Testis (tissue), 2 donors: ENCODE measurements at regions not wholly inside any gene's neighbourhood (a gene's known extent, or its start where the extent isn't known, plus 50 kb on each side); places are given as distances from the start of the nearest gene placed in this dataset.

Source experiments
- DNase-seq: peaks from one replicate; pipeline ENCODE4 v3.0.0-alpha.2; 2019
- H3K27ac ChIP-seq, 2 donors: fragments of 200-600 bp; sonication (generic); one replicate each; pipeline ENCODE4 v1.5.1; 2019
- H3K27me3 ChIP-seq: fragments of 200-600 bp; sonication (generic); one replicate; pipeline ENCODE4 v1.5.1; 2019
- H3K36me3 ChIP-seq: fragments of 200-600 bp; sonication (generic); one replicate; pipeline ENCODE4 v1.5.1; 2017; ENCODE audit warnings: low read depth; ENCODE audit errors: missing control alignments
- H3K4me1 ChIP-seq: fragments of 200-600 bp; sonication (generic); one replicate; pipeline ENCODE4 v1.5.1; 2019
- H3K4me3 ChIP-seq, 2 donors: fragments of 200-600 bp; sonication (generic); one replicate each; pipeline ENCODE4 v1.5.1; 2017 to 2019
- H3K9me3 ChIP-seq: fragments of 200-600 bp; sonication (generic); one replicate; pipeline ENCODE4 v1.5.1; 2017
- POLR2A ChIP-seq: fragments of 450-650 bp; IDR thresholded peaks from one replicate; pipeline ENCODE4 v1.6.1; 2017; ENCODE audit warnings: antibody characterized with exemption, mild to moderate bottlenecking, moderate library complexity
- WGBS, 2 donors: methylation state at CpG; one replicate each; pipeline ENCODE4 v1.1.5; 2018; 5-methylcytosine and 5-hydroxymethylcytosine counted together
- intact Hi-C: fragments of 100-400 bp; cut with DNase I; formaldehyde crosslinking; loops from one replicate; pipeline ENCODE4 v1.15.1; 2023; ENCODE audit warnings: low total_unique reads
- TF ChIP-seq, protein P1 (sequence below), 3 experiments: fragments of 450-650 bp in 2 of 3; fragments of 200-600 bp in 1 of 3; sonication (generic) in 1 of 3; IDR thresholded peaks; one replicate each; pipeline ENCODE4 v1.5.1; 2016 to 2019; ENCODE audit warnings: antibody characterized with exemption in 3 of 3, mild to moderate bottlenecking in 2 of 3, moderate library complexity in 1 of 3

DNA sequence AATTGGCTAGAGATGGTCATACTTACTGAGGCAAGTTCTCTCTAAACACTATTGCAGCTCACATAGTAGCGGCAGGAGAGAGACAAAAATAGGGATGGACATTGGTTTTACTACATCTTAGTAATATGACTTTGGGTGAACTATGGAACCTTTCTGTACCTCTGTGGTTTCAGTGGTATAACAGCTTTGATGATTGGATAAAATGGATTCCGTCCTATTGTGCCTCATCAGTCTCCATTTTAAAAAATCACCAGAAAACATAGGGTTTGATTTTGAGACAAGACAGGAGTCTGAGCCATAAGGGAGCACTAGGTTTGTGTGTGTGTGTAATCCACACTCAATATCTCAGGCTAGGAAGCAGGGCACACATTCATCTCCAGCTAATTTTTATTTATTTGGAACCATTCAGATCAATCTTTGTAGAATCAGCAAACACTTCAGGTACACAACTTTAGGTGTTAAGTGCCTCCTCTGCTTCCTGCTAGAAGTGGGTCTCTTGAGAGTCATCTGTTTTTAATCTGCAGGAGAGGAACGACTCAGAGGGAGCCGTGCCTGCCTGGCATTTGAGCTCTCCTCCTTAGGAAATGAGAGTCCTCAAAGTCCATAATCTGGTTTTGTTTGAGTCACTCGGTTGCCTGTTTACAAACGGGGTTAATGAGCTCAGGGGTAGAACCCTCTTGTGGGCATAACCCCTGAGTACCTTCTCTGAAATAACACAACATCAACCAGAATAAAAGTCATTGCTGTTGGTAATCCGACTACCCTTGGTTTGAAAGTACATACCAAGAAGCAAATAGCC lies 238.5 kb upstream of the BOD1L1 start:
- DNase-seq, result no peak
- no peak for TF ChIP-seq POLR2A
- TF ChIP-seq, protein P1, sequence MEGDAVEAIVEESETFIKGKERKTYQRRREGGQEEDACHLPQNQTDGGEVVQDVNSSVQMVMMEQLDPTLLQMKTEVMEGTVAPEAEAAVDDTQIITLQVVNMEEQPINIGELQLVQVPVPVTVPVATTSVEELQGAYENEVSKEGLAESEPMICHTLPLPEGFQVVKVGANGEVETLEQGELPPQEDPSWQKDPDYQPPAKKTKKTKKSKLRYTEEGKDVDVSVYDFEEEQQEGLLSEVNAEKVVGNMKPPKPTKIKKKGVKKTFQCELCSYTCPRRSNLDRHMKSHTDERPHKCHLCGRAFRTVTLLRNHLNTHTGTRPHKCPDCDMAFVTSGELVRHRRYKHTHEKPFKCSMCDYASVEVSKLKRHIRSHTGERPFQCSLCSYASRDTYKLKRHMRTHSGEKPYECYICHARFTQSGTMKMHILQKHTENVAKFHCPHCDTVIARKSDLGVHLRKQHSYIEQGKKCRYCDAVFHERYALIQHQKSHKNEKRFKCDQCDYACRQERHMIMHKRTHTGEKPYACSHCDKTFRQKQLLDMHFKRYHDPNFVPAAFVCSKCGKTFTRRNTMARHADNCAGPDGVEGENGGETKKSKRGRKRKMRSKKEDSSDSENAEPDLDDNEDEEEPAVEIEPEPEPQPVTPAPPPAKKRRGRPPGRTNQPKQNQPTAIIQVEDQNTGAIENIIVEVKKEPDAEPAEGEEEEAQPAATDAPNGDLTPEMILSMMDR (IDR thresholded peaks at IDR 0.05), result no peak
- H3K27ac ChIP-seq, result no peak overlapping the region
- no peaks in the 10 kb centered on the region for H3K9me3 ChIP-seq
- H3K36me3 ChIP-seq, result no peaks in the 10 kb centered on the region
- 63 to 80% methylated on average over 7 of the region's 7 CpGs for WGBS, 2 donors
- H3K4me3 ChIP-seq, result no peak overlapping the region
- intact Hi-C loops, result no loop called here
- no peaks in the 10 kb centered on the region for H3K4me1 ChIP-seq
- no peaks in the 10 kb centered on the region for H3K27me3 ChIP-seq

DNA sequence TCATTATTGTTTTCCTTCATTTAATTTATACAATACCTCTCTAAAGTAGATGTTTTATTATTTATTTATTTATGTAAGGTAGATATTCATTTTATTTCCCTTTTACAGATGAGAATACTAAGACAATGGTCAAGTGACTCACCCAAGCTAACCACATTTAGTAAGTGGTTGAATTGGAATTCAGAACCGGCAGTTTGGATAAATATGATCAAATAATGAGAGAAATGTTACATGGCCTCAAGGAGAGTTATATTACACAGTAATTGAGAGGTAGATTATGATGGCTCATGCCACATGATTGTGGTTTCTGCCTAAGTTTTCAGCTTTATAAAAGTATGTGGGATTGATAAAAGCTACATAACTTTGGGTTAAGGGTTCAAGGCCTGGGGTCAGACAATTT lies 239.4 kb upstream of the BOD1L1 start:
- H3K27me3 ChIP-seq, result no peaks in the 10 kb centered on the region
- no peaks in the 10 kb centered on the region for H3K36me3 ChIP-seq
- intact Hi-C loops, result no loop called here
- no peaks in the 10 kb centered on the region for H3K9me3 ChIP-seq
- TF ChIP-seq, protein P1 (IDR thresholded peaks at IDR 0.05), result no peak
- TF ChIP-seq POLR2A, result no peak
- H3K4me3 ChIP-seq, result no peak overlapping the region
- 0 to 98% methylated on average over 1 of the region's 1 CpG for WGBS, 2 donors
- H3K4me1 ChIP-seq, result no peaks in the 10 kb centered on the region
- no peak overlapping the region for H3K27ac ChIP-seq
- DNase-seq, result no peak

DNA sequence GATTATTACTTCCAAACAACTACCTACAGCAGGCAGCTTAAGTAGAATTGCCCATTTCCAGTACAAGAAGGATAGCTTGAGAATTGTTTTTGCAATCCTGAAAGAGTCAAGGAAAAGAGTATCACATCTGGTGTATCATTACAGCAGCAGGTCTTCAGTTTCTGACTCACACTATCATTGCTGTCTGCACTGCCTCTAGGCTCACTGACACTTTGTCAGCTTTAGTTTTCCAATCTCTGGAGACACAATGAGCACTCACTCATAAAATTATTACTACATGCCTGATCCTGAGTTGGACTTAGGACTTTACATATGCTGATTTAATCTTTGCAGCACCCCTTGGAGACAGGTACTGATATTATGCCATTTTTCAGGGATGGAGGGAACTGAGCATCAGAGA lies 244.6 kb upstream of the BOD1L1 start:
- intact Hi-C loops, result no loop called here
- H3K27me3 ChIP-seq, result no peaks in the 10 kb centered on the region
- no peak overlapping the region for H3K4me3 ChIP-seq
- no peaks in the 10 kb centered on the region for H3K9me3 ChIP-seq
- TF ChIP-seq, protein P1 (IDR thresholded peaks at IDR 0.05), result no peak
- no peak for TF ChIP-seq POLR2A
- H3K36me3 ChIP-seq, result no peaks in the 10 kb centered on the region
- H3K27ac ChIP-seq, result no peak overlapping the region
- no peak for DNase-seq
- H3K4me1 ChIP-seq, result no peaks in the 10 kb centered on the region

DNA sequence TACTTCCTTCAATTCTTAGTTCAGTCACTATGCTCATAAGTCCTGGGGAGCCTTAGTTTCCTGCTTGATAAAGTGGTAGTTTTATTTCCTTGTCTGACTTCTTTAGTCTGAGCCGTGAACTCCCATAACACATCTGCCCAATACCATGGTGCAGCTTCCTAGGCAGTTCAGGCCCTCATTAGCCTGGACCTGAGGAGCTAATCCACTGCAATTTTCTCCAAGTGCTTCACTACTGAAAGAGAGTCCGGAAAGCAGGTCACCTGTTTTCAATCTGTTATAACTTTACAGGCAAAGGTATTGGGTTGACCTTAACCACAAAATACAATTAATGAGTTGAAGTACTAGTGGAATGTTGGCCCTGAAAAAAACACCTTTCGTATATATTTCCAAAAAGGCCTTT lies 245.4 kb upstream of the BOD1L1 start:
- H3K4me1 ChIP-seq, result no peaks in the 10 kb centered on the region
- TF ChIP-seq, protein P1 (IDR thresholded peaks at IDR 0.05), result no peak
- no peak for TF ChIP-seq POLR2A
- no peaks in the 10 kb centered on the region for H3K9me3 ChIP-seq
- no peak overlapping the region for H3K4me3 ChIP-seq
- H3K27ac ChIP-seq, result no peak overlapping the region
- no peaks in the 10 kb centered on the region for H3K36me3 ChIP-seq
- DNase-seq, result no peak
- intact Hi-C loops, result no loop called here
- 70 to 85% methylated on average over 3 of the region's 3 CpGs for WGBS, 2 donors
- H3K27me3 ChIP-seq, result no peaks in the 10 kb centered on the region

DNA sequence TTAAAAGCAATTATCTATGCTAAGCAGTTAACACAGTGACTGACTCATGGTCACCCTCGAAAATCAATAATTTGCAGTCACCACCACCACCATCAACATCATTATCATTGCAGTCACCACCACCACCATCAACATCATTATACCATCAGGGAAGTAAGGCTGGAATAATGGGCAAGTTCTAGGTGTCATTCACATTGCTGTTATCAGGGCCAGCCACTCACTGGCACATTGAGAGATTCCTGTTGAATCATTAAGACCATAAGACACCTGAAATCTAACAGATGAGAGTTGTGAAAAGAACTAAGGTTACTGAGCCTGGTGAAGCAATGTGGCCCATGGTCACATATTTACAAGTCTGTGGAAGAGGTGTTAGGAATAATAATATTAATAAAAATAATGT lies 247.7 kb upstream of the BOD1L1 start:
- H3K9me3 ChIP-seq, result no peaks in the 10 kb centered on the region
- TF ChIP-seq POLR2A, result no peak
- TF ChIP-seq, protein P1 (IDR thresholded peaks at IDR 0.05), result no peak
- H3K27ac ChIP-seq, result no peak overlapping the region
- H3K4me1 ChIP-seq, result no peaks in the 10 kb centered on the region
- WGBS, 2 donors, result 88 to 96% methylated on average over 1 of the region's 1 CpG
- no peak overlapping the region for H3K4me3 ChIP-seq
- no peaks in the 10 kb centered on the region for H3K27me3 ChIP-seq
- intact Hi-C loops, result loop anchor here (5.0 kb wide), 1 partner anchor 317 kb away; no protein-coding TSS in a partner anchor
- no peaks in the 10 kb centered on the region for H3K36me3 ChIP-seq
- no peak for DNase-seq
